HepG2 (cell line): ENCODE measurements at regions not wholly inside any gene's neighbourhood (a gene's known extent, or its start where the extent isn't known, plus 50 kb on each side); places are given as distances from the start of the nearest gene placed in this dataset.

Experiments used
- ATF7 ChIP-seq, 2 experiments: fragments of 450-650 bp in 1 of 2; sonication (generic) in 1 of 2; formaldehyde crosslinking in 1 of 2; IDR thresholded peaks; 2 replicates each; pipeline versions ENCODE4 v1.4.0 to v1.6.1; 2016 to 2020; ENCODE audit warnings: antibody characterized with exemption in 1 of 2, mild to moderate bottlenecking in 1 of 2, missing genetic modification reagents in 1 of 2
- EEA1 ChIP-seq: sonication (generic); formaldehyde crosslinking; IDR thresholded peaks from 2 replicates; pipeline ENCODE4 v1.5.1; 2020; ENCODE audit warnings: mild to moderate bottlenecking, missing genetic modification reagents, borderline replicate concordance
- HNRNPL ChIP-seq: fragments of 200-400 bp; formaldehyde crosslinking; IDR thresholded peaks from 2 replicates; pipeline ENCODE4 v1.6.1; 2017; ENCODE audit warnings: mild to moderate bottlenecking, low read depth, low read length
- STAG1 ChIP-seq: sonication (generic); formaldehyde crosslinking; IDR thresholded peaks from 2 replicates; pipeline ENCODE4 v1.4.0; 2020; ENCODE audit warnings: missing genetic modification reagents
- TBL1XR1 ChIP-seq: fragments of 150-350 bp; IDR thresholded peaks from 2 replicates; pipeline ENCODE4 v1.6.1; 2014; ENCODE audit warnings: borderline replicate concordance, low read length; ENCODE audit not compliant: partially characterized antibody
- TOE1 ChIP-seq: sonication (generic); formaldehyde crosslinking; IDR thresholded peaks from 2 replicates; pipeline ENCODE4 v1.4.0; 2020; ENCODE audit warnings: mild to moderate bottlenecking, missing genetic modification reagents
- TSC22D2 ChIP-seq: sonication (generic); formaldehyde crosslinking; IDR thresholded peaks from 2 replicates; pipeline ENCODE4 v1.5.1; 2020; ENCODE audit warnings: missing genetic modification reagents, mild to moderate bottlenecking, borderline replicate concordance
- YEATS4 ChIP-seq: sonication (generic); formaldehyde crosslinking; IDR thresholded peaks from 2 replicates; pipeline ENCODE4 v1.4.0; 2020; ENCODE audit warnings: missing genetic modification reagents, borderline replicate concordance
- YY1 ChIP-seq: IDR thresholded peaks from 2 replicates; pipeline ENCODE4 v1.6.1; 2011; ENCODE audit warnings: low read length, low read depth, moderate library complexity, mild to moderate bottlenecking; ENCODE audit not compliant: insufficient read depth, insufficient replicate concordance
- ZNF207 ChIP-seq: fragments of 450-650 bp; IDR thresholded peaks from 2 replicates; pipeline ENCODE4 v1.6.1; 2016; ENCODE audit warnings: antibody characterized with exemption, borderline replicate concordance
- ZNF317 ChIP-seq: sonication (generic); formaldehyde crosslinking; IDR thresholded peaks from 2 replicates; pipeline ENCODE4 v1.5.0; 2020; ENCODE audit warnings: mild to moderate bottlenecking, missing genetic modification reagents
- ZNF331 ChIP-seq: sonication (generic); formaldehyde crosslinking; IDR thresholded peaks from 2 replicates; pipeline ENCODE4 v1.4.0; 2020; ENCODE audit warnings: missing genetic modification reagents
- ZNF570 ChIP-seq: sonication (generic); formaldehyde crosslinking; IDR thresholded peaks from 2 replicates; pipeline ENCODE4 v1.4.0; 2020; ENCODE audit warnings: mild to moderate bottlenecking, missing genetic modification reagents, borderline replicate concordance
- TF ChIP-seq, protein P1 (sequence below): sonication (generic); formaldehyde crosslinking; IDR thresholded peaks from 2 replicates; pipeline ENCODE4 v1.4.0; 2020; ENCODE audit warnings: missing genetic modification reagents, borderline replicate concordance
- TF ChIP-seq, protein P2 (sequence below): sonication (generic); formaldehyde crosslinking; IDR thresholded peaks from 2 replicates; pipeline ENCODE4 v1.8.1; 2023; ENCODE audit warnings: mild to moderate bottlenecking, missing genetic modification reagents
- TF ChIP-seq, protein P3 (sequence below): IDR thresholded peaks from 2 replicates; pipeline ENCODE4 v1.6.1; 2016; ENCODE audit warnings: missing biosample characterization, missing genetic modification reagents, low read depth
- TF ChIP-seq, protein P4 (sequence below): sonication (generic); formaldehyde crosslinking; IDR thresholded peaks from 2 replicates; pipeline ENCODE4 v1.5.1; 2020; ENCODE audit warnings: missing genetic modification reagents, mild to moderate bottlenecking, borderline replicate concordance
- TF ChIP-seq, protein P5 (sequence below): sonication (generic); formaldehyde crosslinking; IDR thresholded peaks from 2 replicates; pipeline ENCODE4 v1.4.0; 2020; ENCODE audit warnings: missing genetic modification reagents

DNA sequence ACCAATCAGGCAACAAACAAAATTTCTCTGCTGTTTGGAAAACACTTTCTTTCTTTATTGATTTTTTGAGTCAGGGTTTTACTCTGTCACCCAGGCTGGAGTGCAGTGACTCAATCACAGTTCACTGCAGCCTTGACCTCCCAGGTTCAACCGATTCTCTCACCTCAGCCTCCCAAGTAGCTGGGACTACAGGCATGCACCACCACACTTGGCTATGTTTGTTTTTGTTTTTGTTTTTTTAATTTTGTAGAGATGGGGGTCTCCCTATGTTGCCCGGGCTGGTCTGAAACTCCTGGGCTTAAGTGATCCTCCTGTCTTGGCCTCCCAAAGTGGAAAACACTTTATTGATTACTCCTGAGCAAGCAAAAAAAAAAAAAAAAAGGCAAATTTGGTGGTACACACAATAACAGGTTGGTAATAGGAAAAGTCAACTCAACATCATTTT lies 276.4 kb downstream of the SOX9 start (continued):
- TF ChIP-seq ZNF317 (CRISPR knock-in tag) (no peak), ATF7 (IDR thresholded peaks at IDR 0.05) (no peak), ATF7 (CRISPR knock-in tag; IDR thresholded peaks at IDR 0.05) (0 out of 2 replicates have a peak, but pooled peaks have one; percentile 52), STAG1 (CRISPR knock-in tag) (peak; percentile 27; the same call in 1 of the 2 replicates), ZNF570 (CRISPR knock-in tag) (no peak), TBL1XR1 (peak; percentile 77), HNRNPL (no peak), ZNF331 (peak; percentile 72), ZNF207 (no peak), TSC22D2 (CRISPR knock-in tag) (no peak), EEA1 (CRISPR knock-in tag) (no peak), TOE1 (0 out of 2 replicates have a peak, but pooled peaks have one; percentile 39), YY1 (no peak), YEATS4 (CRISPR knock-in tag) (no peak)
- TF ChIP-seq, protein P1, sequence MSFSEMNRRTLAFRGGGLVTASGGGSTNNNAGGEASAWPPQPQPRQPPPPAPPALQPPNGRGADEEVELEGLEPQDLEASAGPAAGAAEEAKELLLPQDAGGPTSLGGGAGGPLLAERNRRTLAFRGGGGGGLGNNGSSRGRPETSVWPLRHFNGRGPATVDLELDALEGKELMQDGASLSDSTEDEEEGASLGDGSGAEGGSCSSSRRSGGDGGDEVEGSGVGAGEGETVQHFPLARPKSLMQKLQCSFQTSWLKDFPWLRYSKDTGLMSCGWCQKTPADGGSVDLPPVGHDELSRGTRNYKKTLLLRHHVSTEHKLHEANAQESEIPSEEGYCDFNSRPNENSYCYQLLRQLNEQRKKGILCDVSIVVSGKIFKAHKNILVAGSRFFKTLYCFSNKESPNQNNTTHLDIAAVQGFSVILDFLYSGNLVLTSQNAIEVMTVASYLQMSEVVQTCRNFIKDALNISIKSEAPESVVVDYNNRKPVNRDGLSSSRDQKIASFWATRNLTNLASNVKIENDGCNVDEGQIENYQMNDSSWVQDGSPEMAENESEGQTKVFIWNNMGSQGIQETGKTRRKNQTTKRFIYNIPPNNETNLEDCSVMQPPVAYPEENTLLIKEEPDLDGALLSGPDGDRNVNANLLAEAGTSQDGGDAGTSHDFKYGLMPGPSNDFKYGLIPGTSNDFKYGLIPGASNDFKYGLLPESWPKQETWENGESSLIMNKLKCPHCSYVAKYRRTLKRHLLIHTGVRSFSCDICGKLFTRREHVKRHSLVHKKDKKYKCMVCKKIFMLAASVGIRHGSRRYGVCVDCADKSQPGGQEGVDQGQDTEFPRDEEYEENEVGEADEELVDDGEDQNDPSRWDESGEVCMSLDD (CRISPR knock-in tag) = peak; percentile 33; the same call in 1 of the 2 replicates
- TF ChIP-seq, protein P2, sequence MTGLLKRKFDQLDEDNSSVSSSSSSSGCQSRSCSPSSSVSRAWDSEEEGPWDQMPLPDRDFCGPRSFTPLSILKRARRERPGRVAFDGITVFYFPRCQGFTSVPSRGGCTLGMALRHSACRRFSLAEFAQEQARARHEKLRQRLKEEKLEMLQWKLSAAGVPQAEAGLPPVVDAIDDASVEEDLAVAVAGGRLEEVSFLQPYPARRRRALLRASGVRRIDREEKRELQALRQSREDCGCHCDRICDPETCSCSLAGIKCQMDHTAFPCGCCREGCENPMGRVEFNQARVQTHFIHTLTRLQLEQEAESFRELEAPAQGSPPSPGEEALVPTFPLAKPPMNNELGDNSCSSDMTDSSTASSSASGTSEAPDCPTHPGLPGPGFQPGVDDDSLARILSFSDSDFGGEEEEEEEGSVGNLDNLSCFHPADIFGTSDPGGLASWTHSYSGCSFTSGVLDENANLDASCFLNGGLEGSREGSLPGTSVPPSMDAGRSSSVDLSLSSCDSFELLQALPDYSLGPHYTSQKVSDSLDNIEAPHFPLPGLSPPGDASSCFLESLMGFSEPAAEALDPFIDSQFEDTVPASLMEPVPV (CRISPR knock-in tag) = no peak
- TF ChIP-seq, protein P3, sequence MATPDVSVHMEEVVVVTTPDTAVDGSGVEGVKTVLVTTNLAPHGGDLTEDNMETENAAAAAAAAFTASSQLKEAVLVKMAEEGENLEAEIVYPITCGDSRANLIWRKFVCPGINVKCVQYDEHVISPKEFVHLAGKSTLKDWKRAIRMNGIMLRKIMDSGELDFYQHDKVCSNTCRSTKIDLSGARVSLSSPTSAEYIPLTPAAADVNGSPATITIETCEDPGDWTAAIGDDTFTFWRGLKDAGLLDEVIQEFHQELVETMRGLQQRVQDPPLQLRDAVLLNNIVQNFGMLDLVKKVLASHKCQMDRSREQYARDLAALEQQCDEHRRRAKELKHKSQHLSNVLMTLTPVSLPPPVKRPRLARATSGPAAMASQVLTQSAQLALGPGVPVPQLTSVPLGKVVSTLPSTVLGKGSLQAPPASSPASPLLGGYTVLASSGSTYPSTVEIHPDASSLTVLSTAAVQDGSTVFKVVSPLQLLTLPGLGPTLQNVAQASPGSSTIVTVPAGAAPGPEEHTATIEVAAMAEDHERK = no peak
- TF ChIP-seq, protein P4, sequence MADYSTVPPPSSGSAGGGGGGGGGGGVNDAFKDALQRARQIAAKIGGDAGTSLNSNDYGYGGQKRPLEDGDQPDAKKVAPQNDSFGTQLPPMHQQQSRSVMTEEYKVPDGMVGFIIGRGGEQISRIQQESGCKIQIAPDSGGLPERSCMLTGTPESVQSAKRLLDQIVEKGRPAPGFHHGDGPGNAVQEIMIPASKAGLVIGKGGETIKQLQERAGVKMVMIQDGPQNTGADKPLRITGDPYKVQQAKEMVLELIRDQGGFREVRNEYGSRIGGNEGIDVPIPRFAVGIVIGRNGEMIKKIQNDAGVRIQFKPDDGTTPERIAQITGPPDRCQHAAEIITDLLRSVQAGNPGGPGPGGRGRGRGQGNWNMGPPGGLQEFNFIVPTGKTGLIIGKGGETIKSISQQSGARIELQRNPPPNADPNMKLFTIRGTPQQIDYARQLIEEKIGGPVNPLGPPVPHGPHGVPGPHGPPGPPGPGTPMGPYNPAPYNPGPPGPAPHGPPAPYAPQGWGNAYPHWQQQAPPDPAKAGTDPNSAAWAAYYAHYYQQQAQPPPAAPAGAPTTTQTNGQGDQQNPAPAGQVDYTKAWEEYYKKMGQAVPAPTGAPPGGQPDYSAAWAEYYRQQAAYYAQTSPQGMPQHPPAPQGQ = no peak
- TF ChIP-seq, protein P5, sequence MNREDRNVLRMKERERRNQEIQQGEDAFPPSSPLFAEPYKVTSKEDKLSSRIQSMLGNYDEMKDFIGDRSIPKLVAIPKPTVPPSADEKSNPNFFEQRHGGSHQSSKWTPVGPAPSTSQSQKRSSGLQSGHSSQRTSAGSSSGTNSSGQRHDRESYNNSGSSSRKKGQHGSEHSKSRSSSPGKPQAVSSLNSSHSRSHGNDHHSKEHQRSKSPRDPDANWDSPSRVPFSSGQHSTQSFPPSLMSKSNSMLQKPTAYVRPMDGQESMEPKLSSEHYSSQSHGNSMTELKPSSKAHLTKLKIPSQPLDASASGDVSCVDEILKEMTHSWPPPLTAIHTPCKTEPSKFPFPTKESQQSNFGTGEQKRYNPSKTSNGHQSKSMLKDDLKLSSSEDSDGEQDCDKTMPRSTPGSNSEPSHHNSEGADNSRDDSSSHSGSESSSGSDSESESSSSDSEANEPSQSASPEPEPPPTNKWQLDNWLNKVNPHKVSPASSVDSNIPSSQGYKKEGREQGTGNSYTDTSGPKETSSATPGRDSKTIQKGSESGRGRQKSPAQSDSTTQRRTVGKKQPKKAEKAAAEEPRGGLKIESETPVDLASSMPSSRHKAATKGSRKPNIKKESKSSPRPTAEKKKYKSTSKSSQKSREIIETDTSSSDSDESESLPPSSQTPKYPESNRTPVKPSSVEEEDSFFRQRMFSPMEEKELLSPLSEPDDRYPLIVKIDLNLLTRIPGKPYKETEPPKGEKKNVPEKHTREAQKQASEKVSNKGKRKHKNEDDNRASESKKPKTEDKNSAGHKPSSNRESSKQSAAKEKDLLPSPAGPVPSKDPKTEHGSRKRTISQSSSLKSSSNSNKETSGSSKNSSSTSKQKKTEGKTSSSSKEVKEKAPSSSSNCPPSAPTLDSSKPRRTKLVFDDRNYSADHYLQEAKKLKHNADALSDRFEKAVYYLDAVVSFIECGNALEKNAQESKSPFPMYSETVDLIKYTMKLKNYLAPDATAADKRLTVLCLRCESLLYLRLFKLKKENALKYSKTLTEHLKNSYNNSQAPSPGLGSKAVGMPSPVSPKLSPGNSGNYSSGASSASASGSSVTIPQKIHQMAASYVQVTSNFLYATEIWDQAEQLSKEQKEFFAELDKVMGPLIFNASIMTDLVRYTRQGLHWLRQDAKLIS (CRISPR knock-in tag) = no peak
